ENCODE measurements at regions not wholly inside any gene's neighbourhood (a gene's known extent, or its start where the extent isn't known, plus 50 kb on each side); places are given as distances from the start of the nearest gene placed in this dataset.

DNA sequence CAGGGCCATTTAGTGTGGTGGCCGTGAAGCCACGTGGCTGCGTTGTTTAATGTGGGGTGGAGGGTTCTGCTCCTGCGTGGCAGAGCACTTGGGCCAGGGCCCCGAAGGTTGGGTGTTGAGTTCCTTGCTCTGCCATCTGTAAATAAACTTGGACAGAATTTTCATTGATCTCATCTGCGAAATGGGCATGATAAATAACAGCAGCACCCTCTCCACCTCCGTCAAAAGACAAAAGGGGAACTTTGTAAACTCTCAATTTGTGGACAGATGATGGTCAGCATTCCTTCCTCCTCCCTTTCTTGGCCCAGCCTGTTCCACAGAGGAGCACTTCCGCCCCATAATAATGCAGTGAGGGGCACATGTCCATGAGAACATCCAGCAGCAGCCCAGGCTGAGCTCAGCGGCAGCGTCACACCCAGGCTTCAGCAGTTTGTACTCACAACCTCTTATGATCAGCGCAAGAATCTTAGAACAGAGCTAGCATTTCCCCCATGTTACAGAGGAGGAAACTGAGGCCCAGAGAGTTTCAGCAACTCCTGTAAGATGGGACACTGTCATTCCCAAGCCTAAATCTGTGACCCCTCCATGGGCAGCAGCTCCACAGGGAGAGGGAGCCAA, 874.5 kb downstream of the BRD1 start:
- no peaks in the 10 kb centered on the region for H3K36me3 ChIP-seq
- no peak overlapping the region for H3K27ac ChIP-seq
- DNase-seq (no peak), ATAC-seq (no peak)
- H3K9me3 ChIP-seq = no peaks in the 10 kb centered on the region
- 80 to 88% (median 87%) methylated on average over 11 of the region's 11 CpGs for WGBS, 4 donors
- H3K4me3 ChIP-seq = no peak overlapping the region
- no peak for TF ChIP-seq POLR2A (IDR thresholded peaks at IDR 0.05)
- TF ChIP-seq, protein P1, sequence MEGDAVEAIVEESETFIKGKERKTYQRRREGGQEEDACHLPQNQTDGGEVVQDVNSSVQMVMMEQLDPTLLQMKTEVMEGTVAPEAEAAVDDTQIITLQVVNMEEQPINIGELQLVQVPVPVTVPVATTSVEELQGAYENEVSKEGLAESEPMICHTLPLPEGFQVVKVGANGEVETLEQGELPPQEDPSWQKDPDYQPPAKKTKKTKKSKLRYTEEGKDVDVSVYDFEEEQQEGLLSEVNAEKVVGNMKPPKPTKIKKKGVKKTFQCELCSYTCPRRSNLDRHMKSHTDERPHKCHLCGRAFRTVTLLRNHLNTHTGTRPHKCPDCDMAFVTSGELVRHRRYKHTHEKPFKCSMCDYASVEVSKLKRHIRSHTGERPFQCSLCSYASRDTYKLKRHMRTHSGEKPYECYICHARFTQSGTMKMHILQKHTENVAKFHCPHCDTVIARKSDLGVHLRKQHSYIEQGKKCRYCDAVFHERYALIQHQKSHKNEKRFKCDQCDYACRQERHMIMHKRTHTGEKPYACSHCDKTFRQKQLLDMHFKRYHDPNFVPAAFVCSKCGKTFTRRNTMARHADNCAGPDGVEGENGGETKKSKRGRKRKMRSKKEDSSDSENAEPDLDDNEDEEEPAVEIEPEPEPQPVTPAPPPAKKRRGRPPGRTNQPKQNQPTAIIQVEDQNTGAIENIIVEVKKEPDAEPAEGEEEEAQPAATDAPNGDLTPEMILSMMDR (IDR thresholded peaks at IDR 0.05) = no peak
- H3K27me3 ChIP-seq = peaks cover 0 to 26% (median 0%) of the 10 kb centered on the region in 9 donors
- H3K4me1 ChIP-seq = no peaks in the 10 kb centered on the region
- intact Hi-C loops (cut with DNase I) = no loop called here

DNA sequence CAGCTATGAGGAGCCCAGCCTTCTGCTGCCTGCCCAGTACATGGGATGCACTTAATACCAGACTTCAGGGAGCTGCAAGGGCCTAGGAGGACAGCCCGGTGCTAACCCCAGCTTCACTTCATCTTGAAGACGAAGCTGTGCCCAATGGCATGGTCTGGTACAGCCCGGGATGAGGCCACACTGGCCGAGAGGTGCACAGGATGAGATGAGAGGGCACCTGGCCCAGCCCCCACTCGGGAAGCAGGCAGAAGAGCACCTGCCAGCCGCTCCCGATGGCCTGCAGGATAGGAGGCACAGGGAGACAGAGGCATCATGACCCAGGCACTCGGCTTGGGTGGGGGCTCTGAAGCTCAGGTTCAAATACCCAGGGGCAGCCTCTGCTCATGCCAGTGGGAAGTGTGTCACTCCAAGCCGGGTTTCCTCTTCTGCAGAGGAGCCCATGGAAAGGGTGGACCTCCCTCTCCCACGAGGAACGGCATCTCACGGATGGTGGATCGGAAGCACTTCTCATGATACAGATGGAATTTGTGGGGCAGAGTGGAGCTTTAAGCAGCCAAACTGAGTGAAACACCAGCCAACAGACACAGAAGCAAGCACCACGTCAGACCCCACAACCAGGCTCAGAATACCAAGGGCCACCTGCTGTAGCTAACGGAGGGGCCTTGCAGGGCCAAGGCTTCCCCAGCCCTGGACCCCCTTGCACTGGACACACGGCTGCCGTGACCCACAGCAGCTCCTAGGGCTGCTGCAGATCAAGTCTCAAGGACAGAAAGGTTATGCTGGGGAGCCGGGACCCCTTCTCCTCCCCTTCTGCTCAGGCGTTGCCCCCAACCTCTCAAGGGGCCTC, 875.2 kb downstream of the BRD1 start:
- 71 to 74% (median 73%) methylated on average over 17 to 19 of the region's 19 CpGs for WGBS, 4 donors
- H3K4me1 ChIP-seq = no peaks in the 10 kb centered on the region
- no peak overlapping the region for H3K27ac ChIP-seq
- ATAC-seq (no peak), DNase-seq (no peak)
- peaks cover 0 to 26% (median 0%) of the 10 kb centered on the region in 9 donors for H3K27me3 ChIP-seq
- no peak overlapping the region for H3K4me3 ChIP-seq
- intact Hi-C loops (cut with DNase I) = no loop called here
- H3K36me3 ChIP-seq = no peaks in the 10 kb centered on the region
- no peaks in the 10 kb centered on the region for H3K9me3 ChIP-seq
- no peak for TF ChIP-seq POLR2A (IDR thresholded peaks at IDR 0.05)
- TF ChIP-seq, protein P1 (IDR thresholded peaks at IDR 0.05) = no peak

DNA sequence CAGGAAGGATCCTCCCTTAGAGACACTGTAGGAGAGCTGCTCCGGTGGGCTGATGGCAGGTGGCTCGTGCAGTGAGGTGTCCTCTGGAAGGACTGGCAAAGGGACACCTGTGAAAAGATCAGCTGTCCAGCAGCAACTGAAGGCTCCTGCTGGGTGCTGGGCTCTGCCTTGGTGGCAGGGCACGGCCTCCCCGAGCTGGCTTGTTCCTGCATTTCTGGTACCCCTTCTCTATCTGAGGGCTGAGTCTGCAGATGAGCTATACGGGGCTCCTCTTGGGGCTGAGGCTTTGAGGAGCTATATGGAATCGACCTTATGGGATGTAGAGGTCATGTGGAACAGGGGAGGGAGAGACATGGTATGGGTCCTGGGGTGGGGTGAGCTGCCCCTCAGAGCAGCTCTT, 875.8 kb downstream of the BRD1 start:
- ATAC-seq (no peak), DNase-seq (no peak)
- Histone ChIP-seq H3K4me1 (no peaks in the 10 kb centered on the region), H3K27me3 (peaks cover 0 to 26% (median 0%) of the 10 kb centered on the region in 9 donors), H3K36me3 (no peaks in the 10 kb centered on the region), H3K27ac (no peak overlapping the region), H3K9me3 (no peaks in the 10 kb centered on the region), H3K4me3 (no peak overlapping the region)
- TF ChIP-seq POLR2A (IDR thresholded peaks at IDR 0.05) = no peak
- TF ChIP-seq, protein P1 (IDR thresholded peaks at IDR 0.05) = no peak
- intact Hi-C loops (cut with DNase I) = no loop called here
- 79 to 85% (median 84%) methylated on average over 6 of the region's 6 CpGs for WGBS, 4 donors

DNA sequence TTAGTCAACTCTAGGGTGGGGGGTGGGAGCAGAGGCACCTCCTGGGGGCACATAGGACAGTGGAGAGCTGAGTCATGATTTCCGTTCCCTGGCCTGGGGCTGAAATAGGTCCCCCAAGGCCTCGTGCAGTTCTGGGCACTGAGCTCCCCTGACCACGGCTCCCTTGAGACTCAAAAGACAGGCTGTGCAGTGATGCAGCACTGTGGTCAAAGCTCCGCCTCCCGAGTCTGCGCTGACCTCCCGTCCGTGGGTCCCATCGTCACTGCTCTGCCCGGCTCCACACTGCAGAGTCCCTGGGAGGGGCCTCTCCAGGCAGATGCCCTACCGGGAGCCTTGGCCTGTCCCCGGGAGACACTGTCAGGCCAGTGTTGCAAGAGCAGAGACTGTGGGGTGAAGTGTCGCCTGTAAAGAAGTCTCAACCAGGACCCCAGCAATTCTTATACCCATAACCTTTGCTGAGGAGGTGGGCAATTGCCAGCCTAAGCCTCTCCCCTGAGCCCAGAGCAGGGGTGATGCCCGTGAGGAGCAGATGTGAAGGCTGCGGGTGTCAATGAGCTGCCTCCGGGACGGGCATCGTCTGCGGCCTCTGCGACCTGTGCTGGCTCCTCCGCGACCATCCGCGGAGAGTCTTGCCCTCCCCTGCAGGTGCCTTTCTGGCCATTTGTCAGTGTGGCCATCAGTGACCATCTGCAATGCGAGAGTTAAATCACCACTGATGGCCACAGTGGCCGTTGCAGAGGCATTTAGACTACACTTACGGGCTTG, 877.3 kb downstream of the BRD1 start:
- no peak overlapping the region for H3K27ac ChIP-seq
- H3K4me1 ChIP-seq = no peaks in the 10 kb centered on the region
- intact Hi-C loops (cut with DNase I) = no loop called here
- peaks cover 0 to 26% (median 0%) of the 10 kb centered on the region in 9 donors for H3K27me3 ChIP-seq
- no peaks in the 10 kb centered on the region for H3K36me3 ChIP-seq
- H3K9me3 ChIP-seq = no peaks in the 10 kb centered on the region
- no peak for DNase-seq
- 70 to 78% (median 76%) methylated on average over 25 to 27 of the region's 27 CpGs for WGBS, 4 donors
- no peak for TF ChIP-seq POLR2A (IDR thresholded peaks at IDR 0.05)
- TF ChIP-seq, protein P1 (IDR thresholded peaks at IDR 0.05) = no peak
- ATAC-seq = no peak
- H3K4me3 ChIP-seq = no peak overlapping the region

Measured in heart left ventricle (tissue), 16 donors.